GM21619 (cell line): ENCODE measurements at regions not wholly inside any gene's neighbourhood (a gene's known extent, or its start where the extent isn't known, plus 50 kb on each side); places are given as distances from the start of the nearest gene placed in this dataset.
"Not testable (repeated sequence)": the region's sequence is repeated elsewhere in the genome, so short reads cannot be mapped to it uniquely, and the experiment has no call there.

Experiments
- ATAC-seq: cut with Tn5 transposase; IDR thresholded peaks from one replicate; pipeline ENCODE4 v1.9.1; 2021; ENCODE audit not compliant: unreplicated experiment

DNA sequence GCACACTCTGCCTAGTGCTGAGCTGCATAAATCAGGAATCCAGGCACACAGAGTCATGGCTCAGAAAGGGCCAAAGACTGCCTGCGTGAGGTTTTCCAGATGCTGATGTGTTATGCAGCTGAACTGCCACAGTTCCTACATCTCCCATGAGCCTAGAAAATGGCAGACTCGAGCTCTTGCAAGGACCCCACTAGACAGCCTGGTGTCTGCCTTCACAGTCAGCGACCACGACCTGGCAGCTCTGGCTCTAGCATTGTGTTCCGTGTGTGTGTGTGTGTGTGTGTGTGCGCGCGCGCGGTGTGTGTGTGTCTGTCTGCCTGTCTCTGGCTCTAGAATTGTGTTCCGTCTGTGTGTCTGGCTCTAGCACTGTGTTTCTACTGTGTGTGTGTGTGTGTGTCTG is 203.6 kb upstream of the AGTR2 start:
- ATAC-seq: no peak

DNA sequence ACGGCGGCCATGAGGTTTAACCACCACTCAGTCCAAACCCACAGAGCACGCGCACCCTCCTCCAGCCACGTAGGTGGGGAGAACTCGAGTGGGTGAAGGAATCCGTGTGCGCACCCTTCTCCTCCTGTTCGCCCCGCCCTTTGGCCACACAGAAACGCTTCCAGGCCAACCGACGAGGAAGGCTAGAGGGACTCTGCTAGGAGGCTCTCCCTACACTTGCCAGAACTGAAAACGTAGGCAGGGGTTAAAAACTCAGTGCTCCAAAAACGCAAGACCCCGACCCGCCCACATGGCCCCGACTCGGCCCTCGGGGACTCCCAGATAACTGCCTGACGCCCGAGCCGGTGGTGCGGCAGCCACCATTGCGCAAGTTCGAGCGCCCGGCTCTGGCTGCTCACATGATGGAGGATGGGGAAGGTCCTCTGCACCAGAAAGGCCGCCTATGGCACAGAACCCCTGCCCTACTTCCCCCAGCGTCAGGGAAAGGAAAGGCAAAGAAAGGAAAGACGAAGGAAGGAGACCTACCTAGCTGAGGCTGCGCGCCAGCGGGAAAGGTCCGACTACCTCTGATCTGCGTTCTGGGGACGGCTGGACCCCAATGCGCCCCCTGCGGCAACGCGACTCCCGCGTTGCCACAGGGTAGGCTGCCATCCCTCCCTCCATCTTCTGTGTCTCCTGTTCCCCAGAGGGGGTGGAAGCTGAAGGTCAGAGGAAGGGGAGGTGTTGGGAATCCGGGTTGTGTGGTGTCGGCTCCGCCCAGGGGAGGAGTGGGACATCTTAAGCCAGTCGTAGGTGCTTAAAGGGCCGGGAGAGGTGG is 201.9 kb upstream of the AGTR2 start:
- no peak for ATAC-seq

DNA sequence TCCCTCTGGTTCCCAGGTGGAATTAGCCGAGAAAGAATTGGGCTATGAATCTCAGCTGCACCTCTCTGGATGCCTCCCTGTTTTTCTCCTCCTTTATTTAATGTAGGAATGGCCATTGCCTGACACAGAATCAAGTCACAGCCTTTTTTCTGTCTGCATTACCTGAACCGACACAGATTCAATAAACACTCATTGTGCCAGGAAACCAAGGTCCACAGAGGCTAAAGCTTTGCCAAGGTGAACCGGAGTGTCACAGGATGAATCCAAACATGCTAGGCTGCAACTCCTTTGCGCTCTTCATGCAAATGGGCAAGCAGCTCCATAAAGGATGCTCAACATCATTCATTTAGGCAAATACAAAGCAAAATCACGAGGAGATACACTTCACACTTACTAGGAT is 199.8 kb upstream of the AGTR2 start:
- ATAC-seq: no peak

DNA sequence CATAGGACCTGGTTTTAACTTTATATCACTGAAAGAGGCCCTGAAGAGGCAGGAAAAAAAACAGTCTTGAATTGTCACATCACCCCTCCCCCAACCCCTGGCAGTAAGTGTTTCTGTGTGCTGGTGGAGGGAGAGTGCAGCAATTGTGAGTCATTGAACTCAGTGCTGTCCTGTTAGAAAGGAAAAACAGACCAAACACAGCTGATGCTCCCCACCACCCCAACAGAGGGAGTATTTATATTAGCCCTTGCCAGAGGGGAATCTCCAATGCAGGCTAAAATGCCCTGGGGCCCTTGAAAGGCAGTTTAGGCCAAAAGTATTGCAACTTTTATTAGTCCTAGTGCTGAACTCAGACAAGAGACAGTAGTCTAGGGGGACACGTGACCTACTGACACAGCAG is 197.8 kb upstream of the AGTR2 start:
- no peak for ATAC-seq

DNA sequence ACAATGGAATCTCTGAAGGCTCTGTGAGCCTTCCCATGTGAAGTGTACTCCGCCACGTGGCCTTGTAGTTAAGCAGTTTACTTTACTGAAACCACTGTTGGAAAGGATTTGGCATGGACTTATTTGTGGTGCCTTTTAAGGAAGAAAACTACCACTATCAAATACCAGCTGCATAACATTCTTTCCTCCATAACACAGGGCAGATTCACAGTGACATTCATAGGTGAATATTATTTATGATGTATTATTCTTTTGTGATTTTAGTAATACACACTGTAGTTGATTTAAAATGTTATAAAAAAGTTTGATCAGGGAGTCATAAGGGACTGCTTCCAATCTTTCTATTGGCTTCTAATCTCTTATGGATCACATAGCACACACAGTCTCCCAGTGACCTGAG is 192.5 kb upstream of the AGTR2 start:
- ATAC-seq: no peak

DNA sequence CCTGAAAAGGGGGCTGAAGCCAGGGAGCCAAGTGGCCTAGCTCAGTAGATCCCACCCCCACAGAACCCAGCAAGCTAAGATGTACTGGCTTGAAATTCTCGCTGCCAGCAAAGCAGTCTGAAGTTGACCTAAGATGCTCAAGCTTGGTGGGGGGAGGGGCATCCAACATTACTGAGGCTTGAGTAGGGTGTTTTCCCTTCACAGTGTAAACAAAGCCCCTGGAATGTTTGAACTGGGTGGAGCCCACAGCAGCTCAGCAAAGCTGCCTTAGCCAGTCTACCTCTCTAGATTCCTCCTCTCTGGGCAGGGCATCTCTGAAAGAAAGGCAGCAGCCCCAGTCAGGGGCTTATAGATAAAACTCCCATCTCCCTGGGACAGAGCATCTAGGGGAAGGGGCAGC is 187.4 kb upstream of the AGTR2 start:
- ATAC-seq: not testable (repeated sequence)

DNA sequence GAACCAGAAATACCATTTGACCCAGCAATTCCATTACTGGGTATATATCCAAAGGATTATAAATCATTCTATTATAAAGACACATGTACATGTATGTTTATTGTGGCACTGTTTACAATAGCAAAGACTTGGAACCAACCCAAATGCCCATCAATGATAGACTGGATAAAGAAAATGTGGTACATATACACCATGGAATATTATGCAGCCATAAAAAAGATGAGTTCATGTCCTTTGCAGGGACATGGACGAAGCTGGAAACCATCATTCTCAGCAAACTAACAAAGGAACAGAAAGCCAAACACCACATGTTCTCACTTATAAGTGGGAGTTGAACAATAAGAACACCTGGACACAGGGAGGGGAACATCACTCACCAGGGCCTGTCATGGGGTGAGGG is 183.1 kb upstream of the AGTR2 start:
- not testable (repeated sequence) for ATAC-seq

DNA sequence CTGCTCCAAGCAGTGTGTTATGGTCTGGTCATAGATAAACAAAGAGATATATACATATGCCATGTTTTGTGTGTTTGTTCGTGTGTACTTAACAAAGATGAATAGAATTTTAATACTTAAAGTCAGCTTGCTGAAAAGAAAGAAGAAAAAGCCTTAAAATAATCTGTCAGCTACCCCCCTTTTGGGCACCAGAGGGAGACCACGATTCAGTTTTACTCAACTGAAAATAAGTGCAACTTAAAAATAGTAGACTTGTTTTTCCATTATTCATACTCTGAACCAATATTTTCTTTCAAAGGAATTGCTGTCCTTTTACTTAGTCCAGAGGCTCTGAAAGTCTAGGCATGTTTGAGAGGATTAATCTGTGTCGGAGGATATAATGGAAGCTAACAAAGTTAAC is 181.7 kb upstream of the AGTR2 start:
- no peak for ATAC-seq

DNA sequence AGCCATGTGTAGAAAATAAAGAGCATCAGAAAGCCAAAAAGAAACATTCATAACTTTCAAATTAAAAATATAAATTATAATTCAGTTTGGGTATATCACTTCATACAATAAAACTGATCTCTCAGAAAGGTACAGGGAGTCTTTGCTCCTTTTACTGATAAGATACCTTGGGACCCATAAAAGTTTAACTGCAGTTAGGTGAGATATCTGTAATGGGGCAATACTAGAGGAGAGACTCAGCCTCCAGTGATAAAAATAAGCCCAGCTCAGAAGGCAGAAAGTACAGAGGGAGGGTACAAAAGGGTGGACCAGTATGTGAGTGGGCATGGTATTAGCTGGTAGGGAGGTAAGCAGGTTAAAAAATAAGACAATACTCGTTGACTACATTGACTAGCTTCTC is 180.9 kb upstream of the AGTR2 start:
- no peak for ATAC-seq

DNA sequence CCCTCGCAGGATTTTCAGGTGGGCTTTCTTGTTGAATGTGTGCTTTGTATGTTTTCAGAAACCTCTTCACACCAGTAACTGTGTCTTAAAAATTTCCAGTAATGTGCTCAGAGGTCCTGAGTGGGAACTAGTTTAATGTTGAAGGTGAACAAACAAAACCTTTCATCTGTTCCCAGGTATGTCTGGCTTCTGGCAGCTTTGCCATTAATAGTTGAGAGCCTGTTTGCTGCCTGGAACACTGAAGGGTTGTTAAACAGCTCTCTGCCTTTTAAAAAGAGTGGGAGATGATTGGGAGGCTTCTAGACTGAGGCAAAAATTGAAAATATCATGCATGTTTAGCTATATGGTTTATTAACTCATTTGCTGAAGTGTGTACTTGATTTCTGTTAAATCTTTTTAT is 161.2 kb upstream of the AGTR2 start:
- no peak for ATAC-seq

DNA sequence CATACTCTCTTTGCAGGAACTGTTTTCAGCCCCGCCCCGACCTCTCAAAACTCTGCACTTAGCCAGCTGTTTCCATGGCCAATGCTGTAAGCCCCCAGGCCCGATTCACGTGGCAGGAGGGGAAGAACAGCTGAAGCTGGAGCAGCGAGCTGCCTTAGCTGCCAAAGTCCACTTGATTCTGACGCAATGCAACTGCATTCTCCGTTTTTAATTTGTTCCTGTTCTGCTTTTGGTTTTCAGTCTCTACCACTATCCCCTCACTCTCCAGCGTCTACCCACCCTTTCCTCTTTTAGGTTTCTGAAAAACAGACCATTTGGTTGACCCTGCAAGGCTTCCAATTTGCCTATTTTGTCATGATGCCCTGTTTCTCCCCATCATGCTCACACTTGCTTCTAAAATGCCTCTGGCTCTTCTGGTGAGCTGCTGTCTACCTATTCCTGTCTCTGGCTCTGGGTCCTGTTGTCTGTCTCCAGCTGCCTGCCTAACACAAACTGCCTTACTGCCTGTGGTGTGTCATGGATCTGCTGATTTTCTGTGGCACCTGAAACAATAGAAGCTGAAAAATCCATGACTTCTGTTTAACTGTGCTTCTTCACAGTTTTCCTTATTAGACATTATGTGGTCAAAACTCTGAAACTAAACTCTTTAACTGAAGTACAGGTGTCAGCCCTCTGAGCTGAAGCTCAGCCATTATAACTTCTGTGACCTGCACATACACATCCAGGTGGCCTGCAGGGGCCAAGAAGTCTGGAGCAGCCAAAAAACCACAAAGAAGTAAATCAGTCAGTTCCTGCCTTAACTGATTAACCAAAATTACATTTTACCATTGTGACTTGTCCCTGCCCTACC is 160.5 kb upstream of the AGTR2 start:
- peak; percentile 73 for ATAC-seq

DNA sequence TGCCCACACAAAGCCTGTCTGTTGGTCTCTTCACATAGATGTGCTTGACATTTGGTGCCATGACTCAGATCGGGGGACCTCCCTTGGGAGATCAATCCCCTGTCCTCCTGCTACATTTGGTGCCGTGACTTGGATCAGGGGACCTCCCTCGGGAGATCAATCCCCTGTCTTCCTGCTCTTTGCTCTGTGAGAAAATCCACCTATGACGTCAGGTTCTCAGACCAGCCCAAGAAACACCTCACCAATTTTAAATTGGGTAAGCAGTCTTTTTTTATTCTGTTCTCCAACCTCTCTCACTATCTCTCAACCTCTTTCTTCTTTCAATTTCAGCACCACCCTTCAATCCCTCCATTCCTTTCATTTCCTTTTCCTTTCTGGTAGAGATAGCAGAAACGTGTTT is 159.6 kb upstream of the AGTR2 start:
- ATAC-seq: no peak

DNA sequence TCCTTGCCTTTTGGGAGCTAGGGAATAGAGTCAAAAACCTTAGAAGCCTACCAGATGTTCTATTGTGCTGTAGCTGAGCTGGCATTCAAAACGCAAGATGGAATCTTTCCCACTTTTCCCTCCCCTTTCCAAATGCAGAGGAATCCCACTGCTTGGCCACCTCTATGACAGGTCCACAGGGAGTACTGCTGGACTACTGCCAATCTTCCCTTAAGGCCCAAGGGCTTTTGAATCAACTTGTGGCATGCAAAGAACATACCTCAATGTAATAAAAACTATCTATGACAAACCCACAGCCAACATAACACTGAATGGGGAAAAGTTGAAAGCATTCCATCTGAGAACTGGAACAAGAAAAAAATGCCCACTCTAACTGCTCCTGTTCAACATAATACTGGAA is 139.2 kb upstream of the AGTR2 start:
- no peak for ATAC-seq
